OCI-LY7 (cell line): ENCODE measurements at regions not wholly inside any gene's neighbourhood (a gene's known extent, or its start where the extent isn't known, plus 50 kb on each side); places are given as distances from the start of the nearest gene placed in this dataset.

Source experiments
- BruUV-seq: library from RNA; stranded (reverse); fragments of 400-500 nt; replicated peaks from 2 replicates; lab custom pipeline; 2021; lab: Mats Ljungman, UMichigan
- CTCF ChIA-PET: fragments of 300-600 bp; sonication (Branson Sonifier 250); formaldehyde crosslinking; loops from one replicate; lab custom pipeline; 2022; ENCODE audit warnings: antibody characterized with exemption; ENCODE audit not compliant: unreplicated experiment; lab: Charles Lee
- POLR2A ChIA-PET: fragments of 300-600 bp; sonication (Branson Sonifier 250); formaldehyde crosslinking; loops from one replicate; lab custom pipeline; 2022; ENCODE audit warnings: antibody characterized with exemption; lab: Charles Lee
- DNase-seq: peaks from one replicate; pipeline ENCODE4 v3.0.0-alpha.2; 2015; ENCODE audit warnings: low spot score
- H2AFZ ChIP-seq: fragments of 200-600 bp; sonication (generic), shearing (Covaris generic); 2 replicates; pipeline ENCODE4 v1.6.1; 2014; ENCODE audit warnings: mild to moderate bottlenecking, antibody characterized with exemption, low read length, moderate library complexity
- H3K27ac ChIP-seq: fragments of 200-600 bp; sonication (generic); 2 replicates; pipeline ENCODE4 v1.5.1; 2014; ENCODE audit warnings: mixed run types, low read depth, mild to moderate bottlenecking, moderate library complexity, low read length, inconsistent platforms; ENCODE audit not compliant: poor library complexity, severe bottlenecking
- H3K36me3 ChIP-seq: fragments of 200-600 bp; sonication (generic); 2 replicates; pipeline ENCODE4 v1.6.1; 2014; ENCODE audit warnings: mild to moderate bottlenecking, antibody characterized with exemption, low read length, moderate library complexity, mixed read lengths; ENCODE audit not compliant: insufficient read depth
- H3K4me1 ChIP-seq: fragments of 200-600 bp; sonication (generic); 2 replicates; pipeline ENCODE4 v1.5.1; 2014; ENCODE audit warnings: mild to moderate bottlenecking, low read length; ENCODE audit not compliant: insufficient read depth, poor library complexity, severe bottlenecking
- H3K4me2 ChIP-seq: fragments of 200-600 bp; sonication (generic); 2 replicates; pipeline ENCODE4 v1.6.1; 2014; ENCODE audit warnings: mild to moderate bottlenecking, low read length
- H3K4me3 ChIP-seq: fragments of 200-600 bp; sonication (generic); 2 replicates; pipeline ENCODE4 v1.5.1; 2014; ENCODE audit warnings: mild to moderate bottlenecking, low read depth, low read length; ENCODE audit not compliant: poor library complexity, severe bottlenecking
- H3K79me2 ChIP-seq: fragments of 200-600 bp; sonication (generic); 2 replicates; pipeline ENCODE4 v1.6.1; 2016; ENCODE audit warnings: low read depth, mild to moderate bottlenecking, low read length, moderate library complexity, mixed read lengths; ENCODE audit not compliant: insufficient read depth
- H3K9me2 ChIP-seq: fragments of 200-600 bp; sonication (generic); 2 replicates; pipeline ENCODE4 v1.6.1; 2016; ENCODE audit warnings: mild to moderate bottlenecking, low read length, mixed read lengths; ENCODE audit not compliant: insufficient read depth
- H3K9me3 ChIP-seq: fragments of 200-600 bp; sonication (generic); 2 replicates; pipeline ENCODE4 v1.6.1; 2014; ENCODE audit warnings: mild to moderate bottlenecking, mixed run types, low read length, mixed read lengths
- H4K20me1 ChIP-seq: fragments of 200-600 bp; sonication (generic); 2 replicates; pipeline ENCODE4 v1.6.1; 2014; ENCODE audit warnings: mild to moderate bottlenecking, antibody characterized with exemption, low read length, moderate library complexity, mixed read lengths; ENCODE audit not compliant: insufficient read depth
- CTCF ChIP-seq: fragments of 200-600 bp; sonication (generic); conservative IDR thresholded peaks from 2 replicates; pipeline ENCODE4 v1.5.1; 2014; ENCODE audit warnings: mild to moderate bottlenecking, antibody characterized with exemption, low read length, moderate library complexity, mixed read lengths
- EZH2phosphoT487 ChIP-seq: fragments of 200-600 bp; sonication (generic); IDR thresholded peaks from 2 replicates; pipeline ENCODE4 v1.6.1; 2018; ENCODE audit warnings: low read depth, borderline replicate concordance, mild to moderate bottlenecking, mixed run types, antibody characterized with exemption, low read length, moderate library complexity, mixed read lengths
- intact Hi-C: fragments of 100-400 bp; cut with micrococcal nuclease; formaldehyde crosslinking; loops from one replicate; pipeline ENCODE4 v1.10.0; 2022; ENCODE audit not compliant: unreplicated experiment

DNA sequence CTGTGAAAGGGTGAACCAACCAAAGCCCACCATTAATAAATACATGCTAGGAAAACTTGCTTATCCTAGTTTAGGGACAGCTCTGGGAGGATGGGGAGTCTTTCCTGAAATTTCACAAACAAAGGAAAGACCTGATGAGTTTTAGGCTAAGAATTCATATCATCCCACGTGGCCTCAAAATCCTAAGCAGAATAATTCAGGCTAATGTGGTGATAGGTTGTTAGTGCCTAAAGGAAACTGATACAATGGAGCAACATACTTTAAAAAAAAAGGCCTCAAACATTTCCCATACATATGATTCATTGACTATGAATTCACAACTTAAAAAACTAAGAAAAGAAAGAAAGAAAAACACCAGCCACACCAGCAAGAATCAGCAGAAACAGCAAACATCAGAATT is 126.9 kb upstream of the CNTN4 start:
- intact Hi-C loops, result no loop called here
- TF ChIP-seq CTCF (no peak), EZH2phosphoT487 (no peak)
- H3K9me2 ChIP-seq, result no peaks in the 10 kb centered on the region
- no peak for DNase-seq
- BruUV-seq, result no TSS peak
- no peak overlapping the region for H3K4me3 ChIP-seq
- no peak overlapping the region for H2AFZ ChIP-seq
- no peaks in the 10 kb centered on the region for H3K4me1 ChIP-seq
- no peaks in the 10 kb centered on the region for H4K20me1 ChIP-seq
- no peak overlapping the region for H3K4me2 ChIP-seq
- no peaks in the 10 kb centered on the region for H3K9me3 ChIP-seq
- ChIA-PET CTCF (no interaction called here), POLR2A (no interaction called here)
- H3K79me2 ChIP-seq, result no peaks in the 10 kb centered on the region
- no peak overlapping the region for H3K27ac ChIP-seq
- no peaks in the 10 kb centered on the region for H3K36me3 ChIP-seq

DNA sequence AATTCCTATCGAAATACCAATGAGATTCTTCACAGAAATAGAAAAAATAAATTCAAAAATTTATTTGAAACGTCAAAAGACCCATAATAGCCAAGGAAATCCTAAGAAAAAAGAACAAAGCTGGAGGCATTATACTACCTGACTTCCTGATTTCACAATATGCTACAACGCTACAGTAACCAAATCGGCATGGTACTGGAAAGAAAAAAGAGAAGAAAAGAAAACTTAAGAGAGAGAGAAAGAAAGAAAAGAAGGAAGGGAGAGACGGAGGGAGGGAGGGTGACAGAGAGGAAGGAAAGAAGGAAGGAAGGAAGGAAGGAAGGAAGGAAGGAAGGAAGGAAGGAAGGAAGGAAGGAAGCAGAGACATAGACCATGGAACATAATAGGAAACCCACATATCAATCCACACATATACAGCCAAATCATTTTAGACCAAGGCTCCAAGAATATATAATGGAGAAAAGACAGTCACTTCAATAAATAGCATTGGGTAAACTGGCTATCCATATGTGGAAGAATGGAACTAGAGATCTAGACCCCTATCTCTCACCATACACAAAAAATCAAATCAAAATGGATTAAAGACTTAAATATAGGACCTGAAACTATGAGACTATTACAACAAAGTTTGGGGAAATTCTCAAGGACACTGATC is 118.6 kb upstream of the CNTN4 start:
- Histone ChIP-seq H3K79me2 (no peaks in the 10 kb centered on the region), H3K27ac (no peak overlapping the region), H3K9me2 (no peaks in the 10 kb centered on the region), H3K4me1 (no peaks in the 10 kb centered on the region), H3K4me2 (no peak overlapping the region), H3K36me3 (no peaks in the 10 kb centered on the region), H4K20me1 (no peaks in the 10 kb centered on the region), H2AFZ (no peak overlapping the region), H3K4me3 (no peak overlapping the region), H3K9me3 (no peaks in the 10 kb centered on the region)
- intact Hi-C loops, result no loop called here
- no peak for TF ChIP-seq EZH2phosphoT487
- TF ChIP-seq CTCF, result no peak
- DNase-seq, result no peak
- BruUV-seq, result no TSS peak
- POLR2A ChIA-PET, result no interaction called here
- CTCF ChIA-PET, result no interaction called here

DNA sequence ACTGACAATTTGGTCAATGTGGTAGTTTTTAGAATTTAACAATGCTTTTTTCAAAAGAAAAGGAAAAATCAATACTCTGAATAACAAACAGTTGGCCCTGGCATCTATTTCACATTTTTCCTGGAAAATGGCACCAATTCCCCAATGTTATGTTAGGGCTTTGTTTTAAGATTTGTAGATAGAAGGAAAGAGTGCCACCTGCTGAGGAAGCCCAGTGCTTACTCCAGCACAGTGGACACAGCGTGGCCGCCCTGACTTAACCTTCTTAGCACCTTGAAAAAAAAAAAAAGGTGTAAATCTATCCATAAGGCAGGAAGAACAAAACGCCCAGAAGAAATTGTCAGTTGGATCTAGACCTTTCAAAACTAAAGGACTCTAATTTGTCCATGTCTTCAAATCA is 110.7 kb upstream of the CNTN4 start:
- ChIA-PET POLR2A (no interaction called here), CTCF (no interaction called here)
- no peaks in the 10 kb centered on the region for H3K9me3 ChIP-seq
- no peak overlapping the region for H3K4me2 ChIP-seq
- H3K4me1 ChIP-seq, result no peaks in the 10 kb centered on the region
- DNase-seq, result no peak
- no peaks in the 10 kb centered on the region for H4K20me1 ChIP-seq
- H3K4me3 ChIP-seq, result no peak overlapping the region
- TF ChIP-seq EZH2phosphoT487 (no peak), CTCF (no peak)
- H3K9me2 ChIP-seq, result no peaks in the 10 kb centered on the region
- H3K27ac ChIP-seq, result no peak overlapping the region
- H2AFZ ChIP-seq, result no peak overlapping the region
- no TSS peak for BruUV-seq
- intact Hi-C loops, result no loop called here
- no peaks in the 10 kb centered on the region for H3K79me2 ChIP-seq
- no peaks in the 10 kb centered on the region for H3K36me3 ChIP-seq
